HFFc6 (cell line): ENCODE measurements at regions not wholly inside any gene's neighbourhood (a gene's known extent, or its start where the extent isn't known, plus 50 kb on each side); places are given as distances from the start of the nearest gene placed in this dataset.

Experiments
- DNase-seq: peaks from one replicate; pipeline ENCODE4 v3.0.0-alpha.2; 2018
- H3K27ac Mint-ChIP-seq: 2 replicates; pipeline ENCODE4 v1.8.0; 2020; ENCODE audit warnings: mild to moderate bottlenecking, mixed read lengths
- H3K27me3 Mint-ChIP-seq: 2 replicates; pipeline ENCODE4 v1.8.0; 2021; ENCODE audit warnings: mild to moderate bottlenecking, moderate library complexity, mixed read lengths; ENCODE audit not compliant: insufficient read depth
- H3K36me3 Mint-ChIP-seq: 2 replicates; pipeline ENCODE4 v1.8.0; 2021; ENCODE audit warnings: low read depth, mixed read lengths
- H3K4me1 Mint-ChIP-seq: 2 replicates; pipeline ENCODE4 v1.8.0; 2020; ENCODE audit warnings: low read depth, mixed read lengths
- H3K4me3 Mint-ChIP-seq: 2 replicates; pipeline ENCODE4 v1.8.0; 2020; ENCODE audit warnings: mild to moderate bottlenecking, moderate library complexity, mixed read lengths
- H3K9me3 Mint-ChIP-seq: 2 replicates; pipeline ENCODE4 v1.8.0; 2020; ENCODE audit warnings: mild to moderate bottlenecking, mixed read lengths
- CTCF ChIP-seq: fragments of 200-600 bp; sonication (generic); IDR thresholded peaks from 2 replicates; pipeline ENCODE4 v1.5.0; 2021; ENCODE audit warnings: antibody characterized with exemption, mild to moderate bottlenecking

- DNase-seq = no peak
- no peak for TF ChIP-seq CTCF
- Mint-ChIP-seq H3K27me3 (peaks cover 19% of the 10 kb centered on the region), H3K9me3 (no peaks in the 10 kb centered on the region), H3K4me1 (no peaks in the 10 kb centered on the region), H3K27ac (no peak overlapping the region), H3K4me3 (no peak overlapping the region), H3K36me3 (no peaks in the 10 kb centered on the region)
Measured at GRCh38 chr2:128451084-128452023, 132.7 kb upstream of the HS6ST1 start.

- DNase-seq = no peak
- H3K4me3 Mint-ChIP-seq = no peak overlapping the region
- H3K4me1 Mint-ChIP-seq = no peaks in the 10 kb centered on the region
- no peaks in the 10 kb centered on the region for H3K9me3 Mint-ChIP-seq
- no peak overlapping the region for H3K27ac Mint-ChIP-seq
- H3K36me3 Mint-ChIP-seq = no peaks in the 10 kb centered on the region
- peaks cover 18% of the 10 kb centered on the region for H3K27me3 Mint-ChIP-seq
- TF ChIP-seq CTCF = no peak
Measured at GRCh38 chr2:128452024-128452411, 133.3 kb upstream of the HS6ST1 start.

- no peaks in the 10 kb centered on the region for H3K4me1 Mint-ChIP-seq
- H3K27me3 Mint-ChIP-seq = peaks cover 18% of the 10 kb centered on the region
- no peak overlapping the region for H3K4me3 Mint-ChIP-seq
- H3K9me3 Mint-ChIP-seq = no peaks in the 10 kb centered on the region
- no peaks in the 10 kb centered on the region for H3K36me3 Mint-ChIP-seq
- TF ChIP-seq CTCF = no peak
- no peak for DNase-seq
- H3K27ac Mint-ChIP-seq = no peak overlapping the region
Measured at GRCh38 chr2:128452536-128453530, 134.2 kb upstream of the HS6ST1 start.

GRCh38 chr2:128454980-128455720 is 136.5 kb upstream of the HS6ST1 start:
- H3K27ac Mint-ChIP-seq = no peak overlapping the region
- no peaks in the 10 kb centered on the region for H3K36me3 Mint-ChIP-seq
- DNase-seq = no peak
- TF ChIP-seq CTCF = no peak
- H3K4me1 Mint-ChIP-seq = no peaks in the 10 kb centered on the region
- H3K9me3 Mint-ChIP-seq = no peaks in the 10 kb centered on the region
- peaks cover 15% of the 10 kb centered on the region for H3K27me3 Mint-ChIP-seq
- H3K4me3 Mint-ChIP-seq = no peak overlapping the region

GRCh38 chr2:128455721-128456050 is 137.0 kb upstream of the HS6ST1 start:
- Mint-ChIP-seq H3K27ac (no peak overlapping the region), H3K4me1 (no peaks in the 10 kb centered on the region), H3K27me3 (peaks cover 18% of the 10 kb centered on the region), H3K36me3 (no peaks in the 10 kb centered on the region), H3K4me3 (no peak overlapping the region), H3K9me3 (no peaks in the 10 kb centered on the region)
- no peak for DNase-seq
- TF ChIP-seq CTCF = no peak
